Mesothelial cell of epicardium (in vitro differentiated cells): ENCODE measurements at regions not wholly inside any gene's neighbourhood (a gene's known extent, or its start where the extent isn't known, plus 50 kb on each side); places are given as distances from the start of the nearest gene placed in this dataset.

ENCODE experiments used
- DNase-seq, 2 experiments: peaks; one replicate each; pipeline ENCODE4 v3.0.0; 2021; ENCODE audit warnings: low spot score in 2 of 2; ENCODE audit not compliant: unreplicated experiment in 2 of 2
- H3K27ac Mint-ChIP-seq: 2 replicates; pipeline ENCODE4 v1.8.0; 2021; ENCODE audit warnings: mixed read lengths
- H3K27me3 Mint-ChIP-seq: 2 replicates; pipeline ENCODE4 v1.8.0; 2021; ENCODE audit warnings: low read depth, mixed read lengths
- H3K36me3 Mint-ChIP-seq: 2 replicates; pipeline ENCODE4 v1.8.0; 2021; ENCODE audit warnings: mixed read lengths
- H3K4me1 Mint-ChIP-seq: 2 replicates; pipeline ENCODE4 v1.8.0; 2021; ENCODE audit warnings: mixed read lengths
- H3K4me3 Mint-ChIP-seq: 2 replicates; pipeline ENCODE4 v1.8.0; 2021; ENCODE audit warnings: mild to moderate bottlenecking, moderate library complexity, mixed read lengths
- H3K9me3 Mint-ChIP-seq: 2 replicates; pipeline ENCODE4 v1.8.0; 2021; ENCODE audit warnings: mixed read lengths
- CTCF ChIP-seq: fragments of 200-600 bp; sonication (generic); IDR thresholded peaks from one replicate; pipeline ENCODE4 v1.5.0; 2021; ENCODE audit warnings: antibody characterized with exemption; ENCODE audit not compliant: unreplicated experiment

GRCh38 chr11:97610000-97610399 lies 1220.2 kb downstream of the JRKL start:
- Mint-ChIP-seq H3K27ac (no peak overlapping the region), H3K4me3 (no peak overlapping the region), H3K27me3 (no peaks in the 10 kb centered on the region), H3K36me3 (peaks cover 5% of the 10 kb centered on the region), H3K4me1 (no peaks in the 10 kb centered on the region), H3K9me3 (peaks cover 24% of the 10 kb centered on the region)
- no peak for TF ChIP-seq CTCF
- DNase-seq: no peak

DNA sequence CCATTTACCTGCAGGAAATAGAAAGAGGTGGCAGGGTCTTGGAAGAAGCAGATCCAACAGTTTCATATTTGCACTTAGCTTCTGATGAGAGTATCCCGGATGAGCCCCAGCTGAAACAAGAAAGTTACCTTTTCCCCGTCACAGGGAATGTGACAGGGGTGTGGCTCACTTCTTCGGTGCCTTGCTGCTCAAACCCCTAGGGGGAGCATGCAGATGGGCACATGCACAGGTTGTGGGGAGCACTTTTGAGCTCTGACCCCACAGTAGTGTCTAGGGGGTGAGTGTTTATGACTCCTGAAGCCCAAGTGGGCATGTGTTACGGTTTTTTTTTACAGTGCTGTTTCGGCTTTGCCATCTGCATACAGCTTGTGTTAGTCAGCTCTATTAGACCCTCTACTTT lies 1221.0 kb downstream of the JRKL start:
- Mint-ChIP-seq H3K9me3 (peaks cover 24% of the 10 kb centered on the region), H3K4me3 (no peak overlapping the region), H3K4me1 (no peaks in the 10 kb centered on the region), H3K27ac (no peak overlapping the region), H3K27me3 (no peaks in the 10 kb centered on the region), H3K36me3 (peaks cover 5% of the 10 kb centered on the region)
- no peak for TF ChIP-seq CTCF
- no peak for DNase-seq

DNA sequence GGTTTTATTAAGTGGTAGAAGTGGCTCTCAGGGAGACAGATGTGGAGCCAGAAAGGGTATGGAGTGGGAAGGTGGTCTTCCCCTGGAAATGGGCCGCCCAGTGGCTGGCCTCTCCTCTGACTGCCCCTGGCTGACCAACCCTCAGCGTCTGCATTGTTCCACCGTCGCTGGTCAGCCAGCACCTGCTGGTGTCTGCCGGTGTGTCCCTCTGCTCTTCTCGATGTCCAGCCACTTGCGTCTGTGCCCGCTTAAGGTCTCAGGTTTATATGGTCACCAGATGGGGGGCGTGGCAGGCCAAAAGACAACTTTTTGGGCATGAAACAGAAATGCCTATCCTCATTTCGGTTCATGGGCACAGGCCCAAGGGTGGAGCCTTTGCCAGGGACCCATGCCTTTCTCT lies 1221.5 kb downstream of the JRKL start:
- Mint-ChIP-seq H3K4me1 (no peaks in the 10 kb centered on the region), H3K4me3 (no peak overlapping the region), H3K36me3 (peaks cover 5% of the 10 kb centered on the region), H3K9me3 (peaks cover 24% of the 10 kb centered on the region), H3K27ac (no peak overlapping the region), H3K27me3 (no peaks in the 10 kb centered on the region)
- TF ChIP-seq CTCF: no peak
- DNase-seq: no peak

DNA sequence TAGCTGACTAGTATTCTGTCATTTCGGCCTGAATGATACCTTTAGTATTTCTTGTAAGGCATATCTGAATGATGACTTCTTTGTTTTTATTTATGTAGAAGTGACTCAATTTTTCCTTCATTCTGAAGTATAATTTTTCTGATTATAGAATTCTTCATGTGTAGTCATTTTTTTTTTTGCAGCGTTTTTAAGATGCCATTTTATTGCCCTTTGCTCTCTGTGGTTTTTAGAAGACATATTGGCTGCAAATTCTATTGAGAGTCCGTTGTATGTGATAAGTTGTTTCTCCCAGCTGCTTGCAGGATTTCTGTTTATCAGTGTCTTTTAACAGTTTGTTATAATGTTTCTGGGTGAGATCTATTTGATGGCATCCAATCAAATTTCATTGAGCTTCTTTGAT lies 1224.8 kb downstream of the JRKL start:
- Mint-ChIP-seq H3K4me1 (no peaks in the 10 kb centered on the region), H3K4me3 (no peak overlapping the region), H3K27me3 (no peaks in the 10 kb centered on the region), H3K36me3 (peaks cover 6% of the 10 kb centered on the region), H3K9me3 (peaks cover 27% of the 10 kb centered on the region), H3K27ac (no peak overlapping the region)
- DNase-seq: no peak
- TF ChIP-seq CTCF: no peak

DNA sequence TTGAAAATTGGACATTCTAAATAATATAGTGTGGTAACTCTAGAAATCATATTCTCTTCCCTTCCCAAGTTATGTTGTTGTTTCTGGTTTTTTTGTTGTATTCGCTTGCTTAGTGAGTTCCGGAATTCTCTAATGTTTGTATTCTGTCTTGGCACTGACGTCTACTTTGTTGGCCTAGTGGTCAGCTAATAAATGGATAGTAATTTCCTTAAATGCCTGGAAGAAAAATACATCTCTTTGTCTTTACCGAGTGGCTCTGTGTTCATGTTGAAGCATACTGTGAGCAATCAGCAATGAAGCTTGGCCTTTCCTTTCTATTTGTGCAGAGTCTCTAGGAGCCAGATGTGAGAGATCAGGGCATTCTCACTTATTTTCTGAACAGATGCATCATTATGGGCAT lies 1225.7 kb downstream of the JRKL start:
- Mint-ChIP-seq H3K4me1 (no peaks in the 10 kb centered on the region), H3K36me3 (peaks cover 6% of the 10 kb centered on the region), H3K27me3 (no peaks in the 10 kb centered on the region), H3K9me3 (peaks cover 20% of the 10 kb centered on the region), H3K27ac (no peak overlapping the region), H3K4me3 (no peak overlapping the region)
- no peak for DNase-seq
- TF ChIP-seq CTCF: no peak

DNA sequence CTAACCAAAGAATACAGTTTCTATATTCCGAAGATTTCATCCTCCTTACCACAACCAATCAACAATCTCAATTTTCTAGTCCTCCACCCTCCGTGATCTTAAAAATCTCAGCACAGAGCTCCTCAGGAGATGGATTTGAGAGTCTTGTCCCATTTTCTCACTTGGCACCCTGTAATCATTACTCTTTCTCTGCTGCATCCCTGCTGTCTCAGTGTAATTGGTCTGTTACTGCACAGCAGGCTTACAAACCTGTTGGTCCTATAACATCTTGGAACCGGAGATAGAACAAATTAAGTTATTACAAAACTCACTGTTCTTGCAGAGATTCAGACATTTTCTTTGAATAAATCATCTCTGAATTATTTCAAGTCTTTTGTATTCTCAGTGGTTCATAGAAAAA lies 1227.2 kb downstream of the JRKL start:
- no peak for DNase-seq
- H3K27me3 Mint-ChIP-seq: no peaks in the 10 kb centered on the region

More for the DNA sequence above, 1227.2 kb downstream of the JRKL start:
- Mint-ChIP-seq H3K4me3 (no peak overlapping the region), H3K36me3 (peaks cover 6% of the 10 kb centered on the region), H3K9me3 (peaks cover 18% of the 10 kb centered on the region), H3K27ac (no peak overlapping the region), H3K4me1 (no peaks in the 10 kb centered on the region)
- no peak for TF ChIP-seq CTCF
